ENCODE measurements at regions not wholly inside any gene's neighbourhood (a gene's known extent, or its start where the extent isn't known, plus 50 kb on each side); places are given as distances from the start of the nearest gene placed in this dataset.

- no peak for DNase-seq (ENCODE audit: low read depth in 3 of 3, low spot score in 2 of 3)
These were observed 240.3 kb upstream of the IRX3 start for GRCh38 chr16:54526916-54527315.

- no peak for DNase-seq (ENCODE audit: low read depth in 3 of 3, low spot score in 2 of 3)
These were observed 239.5 kb upstream of the IRX3 start for GRCh38 chr16:54526087-54526486.

GRCh38 chr16:54525104-54525503, 238.5 kb upstream of the IRX3 start:
- DNase-seq (ENCODE audit: low read depth in 3 of 3, low spot score in 2 of 3): no peak

- no peak for DNase-seq (ENCODE audit: low read depth in 3 of 3, low spot score in 2 of 3)
These were observed 236.0 kb upstream of the IRX3 start for GRCh38 chr16:54522584-54522983.

GRCh38 chr16:54521327-54521726, 234.7 kb upstream of the IRX3 start:
- no peak for DNase-seq (ENCODE audit: low read depth in 3 of 3, low spot score in 2 of 3)

- DNase-seq (ENCODE audit: low read depth in 3 of 3, low spot score in 2 of 3): no peak
These were observed 232.6 kb upstream of the IRX3 start for GRCh38 chr16:54519161-54519695.

- DNase-seq (ENCODE audit: low read depth in 3 of 3, low spot score in 2 of 3): no peak
These were observed 230.6 kb upstream of the IRX3 start for GRCh38 chr16:54517181-54517580.

GRCh38 chr16:54512467-54512995, 225.9 kb upstream of the IRX3 start:
- no peak for DNase-seq (ENCODE audit: low read depth in 3 of 3, low spot score in 2 of 3)

GRCh38 chr16:54511222-54511731, 224.7 kb upstream of the IRX3 start:
- no peak for DNase-seq (ENCODE audit: low read depth in 3 of 3, low spot score in 2 of 3)

GRCh38 chr16:54510685-54511221, 224.2 kb upstream of the IRX3 start:
- no peak for DNase-seq (ENCODE audit: low read depth in 3 of 3, low spot score in 2 of 3)

GRCh38 chr16:54509456-54509855, 222.9 kb upstream of the IRX3 start:
- no peak for DNase-seq (ENCODE audit: low read depth in 3 of 3, low spot score in 2 of 3)

- no peak for DNase-seq (ENCODE audit: low read depth in 3 of 3, low spot score in 2 of 3)
These were observed 221.8 kb upstream of the IRX3 start for GRCh38 chr16:54508351-54508750.

- DNase-seq (ENCODE audit: low read depth in 3 of 3, low spot score in 2 of 3): no peak
These were observed 220.3 kb upstream of the IRX3 start for GRCh38 chr16:54506741-54507500.

GRCh38 chr16:54506214-54506580, 219.6 kb upstream of the IRX3 start:
- no peak for DNase-seq (ENCODE audit: low read depth in 3 of 3, low spot score in 2 of 3)

GRCh38 chr16:54505549-54506213, 219.1 kb upstream of the IRX3 start:
- no peak for DNase-seq (ENCODE audit: low read depth in 3 of 3, low spot score in 2 of 3)

GRCh38 chr16:54504372-54504771, 217.8 kb upstream of the IRX3 start:
- DNase-seq (ENCODE audit: low read depth in 3 of 3, low spot score in 2 of 3): no peak

GRCh38 chr16:54503856-54504219, 217.3 kb upstream of the IRX3 start:
- no peak for DNase-seq (ENCODE audit: low read depth in 3 of 3, low spot score in 2 of 3)

- DNase-seq (ENCODE audit: low read depth in 3 of 3, low spot score in 2 of 3): no peak
These were observed 216.6 kb upstream of the IRX3 start for GRCh38 chr16:54503011-54503855.

GRCh38 chr16:54501797-54502196, 215.2 kb upstream of the IRX3 start:
- DNase-seq (ENCODE audit: low read depth in 3 of 3, low spot score in 2 of 3): no peak

- DNase-seq (ENCODE audit: low read depth in 3 of 3, low spot score in 2 of 3): no peak
These were observed 207.0 kb upstream of the IRX3 start for GRCh38 chr16:54493594-54493993.

- DNase-seq (ENCODE audit: low read depth in 3 of 3, low spot score in 2 of 3): no peak
These were observed 206.5 kb upstream of the IRX3 start for GRCh38 chr16:54493061-54493460.

All from right renal cortex interstitium (tissue), 3 donors.